Hematopoietic multipotent progenitor cell treated with erythropoietin and hydrocortisone succinate and interleukin-3 and kit ligand, for 15 days (in vitro differentiated cells): ENCODE measurements at regions not wholly inside any gene's neighbourhood (a gene's known extent, or its start where the extent isn't known, plus 50 kb on each side); places are given as distances from the start of the nearest gene placed in this dataset.

Source experiments
- DNase-seq: peaks from one replicate; pipeline ENCODE4 v3.0.0-alpha.2; 2015; ENCODE audit warnings: low spot score

DNA sequence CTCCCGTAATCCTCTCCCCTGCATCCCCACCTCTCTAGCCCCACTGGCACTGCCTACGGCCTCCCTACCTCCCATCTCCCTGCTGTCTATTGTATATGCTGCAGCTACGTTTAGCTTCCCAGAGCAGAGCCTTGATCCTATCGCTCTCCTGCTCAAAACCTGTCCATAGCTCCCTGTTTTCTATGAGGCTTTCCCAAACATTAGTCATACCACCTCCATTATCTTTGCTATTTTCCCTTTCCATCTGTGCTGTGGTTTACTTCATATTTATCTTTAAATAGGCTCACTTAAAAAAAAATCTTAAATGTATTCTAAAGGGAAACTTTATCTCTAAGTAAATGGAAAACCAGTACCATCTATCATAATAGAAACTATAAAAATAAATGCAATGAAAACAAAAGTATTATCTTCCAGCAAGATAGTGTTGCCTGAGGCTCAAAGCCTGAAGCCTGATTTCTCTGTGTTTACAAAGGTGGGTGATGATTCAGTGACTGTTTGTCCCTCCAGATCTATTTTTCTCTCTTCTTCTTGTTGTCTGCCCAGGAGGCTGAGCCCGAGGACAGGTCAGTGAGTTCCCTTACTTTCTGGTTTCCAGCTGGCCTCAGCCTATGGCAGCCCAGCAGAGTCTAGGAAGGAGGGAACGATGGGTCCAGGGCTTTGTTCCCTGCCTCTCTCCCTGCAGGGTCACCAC, 397.1 kb upstream of the CFAP20DC start:
- DNase-seq: no peak

DNA sequence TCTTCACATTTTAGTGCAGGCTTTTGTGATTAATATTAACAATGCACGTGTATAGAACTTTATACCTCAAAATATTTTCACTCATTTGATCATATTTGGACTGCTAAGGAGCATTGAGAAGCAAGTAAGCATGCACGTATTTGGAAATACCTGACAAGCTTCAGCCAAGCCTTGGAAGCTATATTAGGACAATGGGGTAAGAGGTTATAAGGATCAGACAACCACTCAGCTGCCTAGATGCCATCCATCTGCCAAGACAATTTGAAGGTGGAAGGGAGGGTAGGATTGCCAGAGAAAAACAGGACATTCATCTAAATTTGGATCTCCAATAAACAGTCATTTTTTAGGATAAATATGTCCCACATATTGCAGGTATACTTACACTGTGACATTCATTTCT, 394.9 kb upstream of the CFAP20DC start:
- DNase-seq: no peak

DNA sequence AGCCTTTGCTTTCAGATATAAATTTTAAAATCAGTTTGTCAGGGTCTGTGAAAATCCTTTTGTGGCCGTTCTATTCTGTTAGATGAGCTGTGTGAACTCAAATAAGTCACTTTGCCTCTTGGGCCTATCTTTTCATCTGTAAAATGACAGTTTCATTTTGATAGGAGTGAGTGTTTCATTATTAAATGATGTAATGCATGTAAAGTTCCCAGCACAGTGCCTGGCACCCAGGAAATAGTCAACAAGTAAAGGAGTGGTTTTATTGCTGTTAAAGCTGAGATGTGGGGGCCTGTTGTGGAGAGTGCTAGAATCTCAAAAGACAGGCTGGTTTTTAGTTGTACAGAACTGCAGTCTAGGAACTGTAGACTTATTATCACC, 394.5 kb upstream of the CFAP20DC start:
- DNase-seq: no peak

DNA sequence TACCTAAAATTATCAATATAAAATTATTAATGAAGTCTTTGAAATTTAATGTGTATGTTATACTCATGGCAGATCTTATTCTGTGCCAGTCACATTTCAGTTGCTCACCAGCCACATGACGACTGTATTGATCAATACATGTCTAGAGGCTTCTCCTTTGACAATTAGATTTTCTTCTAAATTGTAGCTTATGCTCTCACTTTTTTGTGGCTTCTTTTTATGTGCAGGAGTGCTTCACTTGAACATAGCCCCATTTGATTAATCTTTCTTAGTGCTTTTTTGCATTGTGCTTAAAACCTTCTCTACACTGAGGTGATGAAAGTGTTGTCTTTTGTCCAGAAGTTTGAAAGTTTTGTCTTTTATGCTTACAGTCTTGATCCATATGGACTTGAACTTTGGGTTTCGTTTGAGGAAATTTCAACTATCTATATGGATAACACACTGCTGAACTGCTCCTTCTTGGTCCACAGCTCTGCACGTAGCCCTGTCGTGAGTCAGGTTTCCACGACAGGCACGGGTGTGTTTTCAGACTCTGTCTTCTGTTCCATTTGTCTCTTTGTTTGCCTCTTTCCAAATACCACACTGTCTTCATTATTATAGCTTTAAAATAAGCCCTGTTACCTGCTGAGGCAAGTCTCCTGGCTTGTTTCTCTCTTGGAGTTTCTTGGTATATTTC, 393.9 kb upstream of the CFAP20DC start:
- DNase-seq: no peak

DNA sequence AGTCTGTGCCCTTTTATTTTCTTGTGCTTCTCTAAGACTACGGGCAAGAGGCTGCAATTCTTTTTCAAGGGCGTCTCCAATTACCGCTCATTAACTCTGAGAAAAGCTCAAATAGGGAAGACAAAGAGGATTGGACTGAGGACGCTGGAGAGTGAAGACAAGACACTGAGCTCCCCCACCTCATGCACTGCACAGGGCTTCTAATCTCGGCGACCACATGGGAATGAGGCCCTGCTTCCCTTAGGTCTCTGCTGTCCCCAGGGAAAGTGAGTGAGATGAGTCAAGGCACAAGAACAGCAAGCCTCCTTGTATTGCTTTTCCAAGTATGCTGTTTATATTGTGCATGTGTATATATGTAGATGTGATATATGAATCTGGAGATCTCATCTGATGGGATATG, 392.2 kb upstream of the CFAP20DC start:
- no peak for DNase-seq

DNA sequence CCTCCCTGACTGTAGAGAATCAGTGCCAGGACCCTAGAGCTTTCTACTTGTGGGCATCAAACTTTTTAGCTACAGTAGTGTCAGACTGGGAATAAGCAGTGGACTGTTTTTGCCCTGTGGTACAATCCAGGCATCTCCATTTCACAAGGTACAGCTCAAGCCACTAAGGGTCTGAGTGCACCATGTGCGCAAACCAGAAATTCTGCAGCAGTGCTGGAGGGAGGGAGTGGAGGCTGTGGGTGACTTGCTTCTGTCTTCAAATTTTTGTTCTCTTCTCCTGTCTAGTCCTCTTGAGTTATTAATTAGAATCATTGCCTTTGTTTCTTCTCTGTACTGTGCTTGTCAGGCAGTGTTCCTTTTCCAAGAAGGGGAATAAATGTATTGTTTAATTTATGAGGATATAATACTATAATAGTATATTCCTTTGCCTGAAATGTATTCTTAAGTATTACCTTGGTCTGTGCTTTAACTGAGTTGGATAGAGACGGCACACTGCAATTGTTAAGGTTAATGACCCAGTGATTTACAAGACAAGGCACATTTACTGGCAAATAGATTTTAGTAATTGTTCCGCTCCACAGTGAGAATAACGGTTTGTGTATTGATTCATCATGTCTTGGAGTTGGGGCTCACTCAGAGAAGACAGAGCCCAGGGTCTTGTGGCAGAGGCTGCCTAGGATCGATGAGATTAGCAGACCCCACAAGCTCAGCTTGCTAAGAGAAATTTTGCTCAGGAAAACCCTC, 390.6 kb upstream of the CFAP20DC start:
- no peak for DNase-seq

DNA sequence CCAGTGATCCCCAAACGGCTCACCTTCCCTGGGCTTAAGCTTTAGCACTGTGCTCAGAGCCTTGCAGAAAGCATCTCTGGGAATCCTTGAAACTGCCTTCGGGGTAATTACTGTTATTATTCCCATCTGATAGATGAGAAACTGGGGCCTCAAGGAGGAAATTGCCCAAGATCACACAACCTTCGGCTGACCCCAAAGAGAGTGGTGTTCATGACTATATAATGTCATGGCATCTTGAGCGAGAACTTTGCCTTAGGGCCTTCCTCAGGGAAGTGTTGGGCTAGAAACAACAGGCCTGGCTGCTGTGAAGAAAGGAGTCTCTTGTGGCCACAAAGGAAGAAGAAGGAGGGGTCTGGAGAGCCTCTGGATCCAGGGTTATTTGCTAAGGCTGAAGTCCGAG, 388.7 kb upstream of the CFAP20DC start:
- no peak for DNase-seq

DNA sequence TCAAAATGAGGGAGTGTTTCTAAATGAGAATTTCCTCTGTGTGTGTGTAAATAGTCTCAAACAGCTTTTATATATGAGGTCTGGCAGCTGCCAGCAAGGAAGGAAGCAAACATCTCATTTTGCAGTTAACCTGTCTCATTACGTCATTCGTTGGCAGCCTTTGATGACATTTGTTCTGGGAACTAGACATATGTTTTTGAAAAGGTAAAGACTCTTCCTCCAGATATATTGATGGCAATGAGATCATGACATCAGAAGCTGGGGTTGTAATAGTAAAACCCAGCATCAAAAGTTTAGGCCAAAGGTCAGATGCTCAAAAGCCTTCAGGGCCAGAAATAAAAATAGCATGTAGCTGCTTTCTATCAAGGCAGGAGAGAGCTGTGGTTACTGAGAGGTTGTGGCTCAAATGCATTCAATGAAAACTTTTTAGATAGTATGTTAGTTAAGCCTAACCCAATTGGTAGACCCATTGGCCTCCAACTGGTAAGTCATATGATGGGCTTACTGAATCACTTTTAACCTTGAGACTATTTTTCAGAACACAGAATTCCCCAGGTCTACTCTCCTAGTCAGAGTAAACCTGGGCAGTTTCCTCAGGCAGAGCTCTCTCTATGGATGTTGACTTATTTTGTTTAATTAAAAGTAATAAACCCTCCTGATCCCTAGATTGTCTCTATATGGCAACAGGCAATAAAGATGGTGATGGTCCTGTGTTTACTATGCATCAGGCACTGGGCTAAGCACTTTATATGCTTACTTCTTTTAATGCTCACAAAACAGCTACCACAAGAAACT, 386.5 kb upstream of the CFAP20DC start:
- no peak for DNase-seq

DNA sequence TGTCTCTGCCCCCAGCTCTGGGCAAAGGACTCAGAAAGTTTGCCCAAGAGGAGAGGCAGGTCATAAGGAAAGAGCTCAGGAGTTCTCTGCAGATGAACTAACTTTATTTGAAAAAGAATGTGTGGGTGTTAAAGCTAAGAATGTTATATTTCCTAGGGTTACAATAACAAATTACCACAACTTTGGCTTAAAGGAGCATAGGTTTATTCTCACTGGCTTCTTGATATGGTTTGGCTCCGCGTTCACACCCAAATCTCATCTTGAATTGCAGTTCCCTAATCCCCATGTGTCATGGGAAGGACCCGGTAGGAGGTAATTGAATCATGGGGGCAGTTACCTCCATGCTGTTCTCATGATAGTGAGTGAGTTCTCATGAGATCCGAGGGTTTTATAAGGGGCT, 383.7 kb upstream of the CFAP20DC start:
- no peak for DNase-seq

DNA sequence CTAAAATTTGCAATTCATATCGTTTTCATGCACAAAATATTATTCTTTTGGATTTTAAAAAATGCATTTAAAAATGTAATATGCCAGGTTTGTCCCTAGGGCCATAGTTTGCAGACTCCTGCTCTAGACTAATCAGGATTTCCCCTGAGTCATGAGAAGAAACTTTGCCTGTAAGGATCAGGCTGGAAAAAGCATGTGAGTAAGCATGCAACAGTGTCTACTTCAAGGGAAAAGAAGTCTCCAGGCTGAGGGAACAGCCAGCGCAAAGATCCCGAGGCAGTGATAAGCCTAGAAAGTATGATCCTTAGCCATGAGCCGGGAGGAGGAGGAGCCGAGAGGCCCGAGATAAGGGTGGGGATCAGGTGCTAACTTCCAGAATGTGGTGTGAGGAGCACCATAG, 382.8 kb upstream of the CFAP20DC start:
- DNase-seq: no peak

DNA sequence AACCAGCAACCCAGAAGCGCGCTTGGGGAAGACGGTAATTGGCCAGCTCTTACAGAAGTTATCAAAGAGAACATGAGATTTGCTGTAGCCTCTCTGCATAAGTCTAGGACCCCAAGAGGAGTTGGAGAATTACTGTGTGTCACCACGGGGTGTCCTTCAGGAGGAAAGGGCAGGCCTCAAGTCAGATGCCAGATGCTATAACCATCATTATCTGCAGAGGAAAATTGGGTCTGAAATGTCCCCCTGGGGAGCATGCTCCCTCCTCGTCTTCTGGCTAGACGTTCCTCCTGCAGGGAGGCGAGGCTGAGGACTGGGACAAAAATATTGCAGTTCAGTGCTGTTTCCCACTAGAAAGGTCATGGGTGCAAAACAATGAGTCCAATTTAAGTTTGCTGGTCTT, 380.5 kb upstream of the CFAP20DC start:
- no peak for DNase-seq

DNA sequence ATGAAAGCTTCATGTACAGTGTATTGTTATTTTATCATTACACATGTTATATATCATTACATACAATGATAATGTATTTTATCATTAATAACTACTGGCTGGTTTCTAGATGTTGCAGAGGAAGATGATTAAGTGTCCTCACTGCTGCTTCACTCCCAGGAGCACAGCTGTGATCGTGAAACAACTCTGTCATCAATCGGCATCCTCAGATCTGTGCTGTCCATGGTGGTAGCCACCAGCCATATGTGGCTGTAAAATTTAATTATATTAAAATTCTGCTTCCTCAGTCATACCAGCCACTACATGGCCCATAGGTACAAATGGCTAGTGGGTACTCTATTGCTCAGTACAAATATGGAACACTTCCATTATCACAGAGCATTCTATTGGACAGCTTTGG, 379.4 kb upstream of the CFAP20DC start:
- no peak for DNase-seq

DNA sequence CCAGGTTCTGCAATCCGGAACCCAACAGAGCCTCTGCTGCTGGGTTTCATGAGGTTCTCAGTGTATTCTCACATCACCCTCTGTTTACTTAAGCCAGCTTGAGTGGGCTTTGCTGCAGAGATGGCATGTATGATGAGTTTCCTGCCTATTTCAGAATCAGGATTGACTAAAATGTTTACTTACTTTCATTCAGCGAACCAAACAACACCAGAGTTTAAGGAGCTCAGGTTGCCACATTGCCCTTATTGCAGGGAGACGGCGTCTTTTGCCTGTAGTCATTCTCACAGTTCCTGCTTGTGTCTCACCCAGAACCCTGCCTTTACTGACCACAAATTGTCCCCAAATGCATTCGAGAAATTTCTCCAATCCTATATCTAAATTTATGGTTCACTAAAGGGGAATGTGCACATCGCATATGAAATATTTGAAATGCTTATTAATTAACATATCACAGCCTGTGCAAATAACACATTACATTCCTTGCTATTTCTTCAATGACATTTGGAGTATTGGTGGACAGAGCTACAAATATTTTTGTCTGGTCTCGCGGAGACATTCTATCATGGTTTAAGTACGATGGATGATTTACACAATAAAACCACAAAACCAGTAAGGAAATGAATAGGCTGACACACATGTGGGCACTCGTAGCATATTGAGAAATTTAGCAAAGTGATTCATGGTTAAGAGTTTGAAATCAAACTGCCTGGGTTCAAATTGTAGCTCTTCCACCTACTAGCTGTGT, 377.2 kb upstream of the CFAP20DC start:
- no peak for DNase-seq

DNA sequence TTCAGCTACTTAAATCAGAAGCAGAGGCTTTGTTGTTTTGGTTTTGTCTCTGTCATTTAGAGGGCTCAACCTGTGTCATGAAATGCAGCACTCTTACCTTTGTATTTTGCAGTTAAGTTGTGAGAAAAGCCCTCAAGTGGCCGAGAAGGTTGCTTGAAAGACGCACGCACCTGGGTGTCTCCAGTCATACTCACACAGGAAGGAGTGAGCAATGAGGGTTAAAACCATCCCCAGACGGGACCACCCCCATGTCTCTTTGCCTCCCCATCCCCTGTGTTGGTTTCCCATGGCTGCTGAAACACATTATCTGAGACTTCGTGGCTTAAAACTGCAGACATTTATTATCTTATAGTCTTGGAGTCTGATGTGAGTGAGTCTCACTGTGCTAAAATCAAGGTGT, 376.1 kb upstream of the CFAP20DC start:
- no peak for DNase-seq

DNA sequence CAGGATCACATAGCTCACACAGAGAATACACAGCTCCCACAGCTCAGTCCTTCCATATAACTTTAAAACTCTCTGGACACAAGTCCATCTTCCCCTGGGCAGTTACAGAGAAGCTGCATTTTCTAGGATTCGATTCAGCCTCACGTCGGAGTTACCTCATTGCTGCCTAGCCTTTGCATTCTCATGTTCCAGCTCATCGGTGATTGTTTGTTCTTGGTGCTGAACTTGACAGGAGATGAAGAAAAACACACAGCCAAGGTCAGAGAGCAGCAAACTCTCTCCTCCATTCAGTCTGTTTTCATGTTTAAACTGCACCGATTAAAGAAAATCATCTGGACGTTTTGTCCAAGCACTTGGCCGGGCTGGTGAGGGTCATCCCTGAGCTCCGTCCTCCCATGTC, 375.5 kb upstream of the CFAP20DC start:
- DNase-seq: no peak

DNA sequence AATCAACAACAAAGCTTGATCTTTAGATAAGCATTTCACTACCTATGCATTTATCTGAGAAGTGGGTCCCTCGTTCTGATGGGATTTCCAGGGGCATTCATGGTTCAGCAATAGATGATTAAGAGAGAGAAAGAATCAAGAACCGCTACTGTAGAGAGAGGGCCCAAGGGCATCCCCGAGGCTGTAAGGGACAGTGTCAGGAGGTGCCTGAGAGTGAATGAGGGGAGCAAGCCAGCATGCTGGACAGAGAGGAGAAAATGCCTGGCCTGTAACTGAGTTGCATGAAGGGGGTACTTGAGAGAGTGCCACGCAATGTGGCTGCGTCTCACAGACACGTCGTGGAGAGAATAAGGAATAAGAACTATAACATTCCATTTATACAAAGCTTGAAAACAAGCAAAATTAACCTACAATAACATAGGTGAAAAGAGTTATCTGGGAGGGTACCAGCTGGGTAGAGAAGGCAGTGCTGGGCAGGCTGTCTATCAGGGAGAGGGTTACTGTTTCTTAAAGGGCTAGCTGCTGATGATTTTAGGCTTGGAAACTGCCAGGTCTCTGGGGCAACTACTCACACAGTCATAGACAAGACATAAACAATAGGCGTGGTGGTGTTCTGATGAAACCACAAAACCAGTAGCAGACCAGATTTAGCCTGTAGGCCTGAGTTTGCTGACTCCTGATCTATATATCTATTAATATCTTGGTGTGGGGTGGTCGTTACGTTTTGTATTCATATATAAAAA, 374.6 kb upstream of the CFAP20DC start:
- no peak for DNase-seq

DNA sequence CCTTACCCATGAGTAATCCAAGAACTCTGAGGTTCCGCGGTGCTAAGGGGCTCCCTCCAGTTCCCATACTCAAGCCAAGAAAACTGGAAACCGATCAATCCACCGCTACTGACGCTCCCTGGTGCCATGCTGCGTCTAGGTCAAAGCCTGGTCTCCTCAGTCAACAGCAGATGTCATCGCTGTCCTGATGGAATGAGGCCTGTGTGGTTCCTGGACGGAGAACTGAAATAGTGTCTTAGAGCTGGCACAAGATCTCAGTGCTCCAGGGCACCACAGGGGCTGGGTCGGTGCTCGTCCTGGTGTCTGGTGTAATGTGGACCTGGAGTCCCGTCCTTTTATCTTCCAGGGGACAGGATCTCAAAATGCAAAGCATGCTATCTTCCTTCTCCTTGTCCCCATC, 373.9 kb upstream of the CFAP20DC start:
- DNase-seq: no peak

DNA sequence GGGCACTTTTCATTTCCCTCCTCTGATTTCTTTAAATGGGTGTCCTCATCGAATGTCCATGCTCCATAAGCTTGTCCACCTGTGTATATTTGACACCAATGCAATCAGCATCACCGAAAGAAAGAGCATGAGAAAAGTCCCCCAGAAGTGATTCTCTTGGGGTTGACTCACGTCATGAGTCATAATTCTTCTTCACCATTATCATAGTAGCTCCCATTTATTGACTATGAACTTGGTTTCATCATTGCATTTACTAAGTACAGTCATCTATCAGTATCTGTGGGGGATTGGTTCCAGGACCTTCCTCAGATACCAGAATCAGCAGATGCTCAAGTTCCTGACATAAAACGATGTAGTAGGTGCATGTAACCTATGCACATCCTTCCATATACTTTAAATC, 372.5 kb upstream of the CFAP20DC start:
- no peak for DNase-seq

DNA sequence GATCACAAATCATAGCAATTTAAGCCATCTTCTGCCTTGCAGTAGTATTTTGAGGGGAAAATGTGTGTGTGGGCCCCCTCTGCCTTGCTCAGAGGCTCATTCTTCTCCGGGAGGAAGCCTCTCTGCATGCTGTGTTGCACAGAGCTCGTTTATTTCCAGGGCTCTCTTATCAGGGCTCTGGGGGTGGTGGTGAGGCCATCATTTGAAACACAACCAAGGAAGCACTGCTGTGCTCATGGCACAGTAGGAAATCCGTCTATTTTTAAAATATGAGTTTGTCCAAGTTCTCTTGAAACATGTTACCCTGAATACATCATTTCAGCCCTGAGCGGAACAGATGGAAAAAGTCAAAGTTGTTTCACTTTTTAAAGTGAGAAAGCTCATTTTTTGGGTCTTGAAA, 369.0 kb upstream of the CFAP20DC start:
- DNase-seq: no peak

DNA sequence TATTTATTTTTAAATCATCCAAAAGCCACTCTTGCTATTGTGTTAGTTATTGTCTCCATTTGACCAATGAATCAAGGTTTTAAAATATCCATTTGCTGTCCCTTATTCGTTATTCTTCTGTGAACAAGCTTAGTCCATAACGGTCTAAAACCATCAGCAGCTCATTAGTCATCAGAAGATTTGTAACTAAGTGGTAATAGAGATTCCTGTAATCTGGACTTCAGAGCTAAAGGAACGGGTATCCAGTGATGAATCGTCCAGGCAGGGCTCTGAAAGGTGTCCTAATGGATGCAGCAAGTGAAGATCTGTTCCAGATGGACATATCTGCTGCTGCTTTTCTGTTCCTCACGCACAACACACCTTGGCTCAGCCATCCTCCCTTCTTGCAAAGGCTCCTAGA, 362.7 kb upstream of the CFAP20DC start:
- DNase-seq: no peak

DNA sequence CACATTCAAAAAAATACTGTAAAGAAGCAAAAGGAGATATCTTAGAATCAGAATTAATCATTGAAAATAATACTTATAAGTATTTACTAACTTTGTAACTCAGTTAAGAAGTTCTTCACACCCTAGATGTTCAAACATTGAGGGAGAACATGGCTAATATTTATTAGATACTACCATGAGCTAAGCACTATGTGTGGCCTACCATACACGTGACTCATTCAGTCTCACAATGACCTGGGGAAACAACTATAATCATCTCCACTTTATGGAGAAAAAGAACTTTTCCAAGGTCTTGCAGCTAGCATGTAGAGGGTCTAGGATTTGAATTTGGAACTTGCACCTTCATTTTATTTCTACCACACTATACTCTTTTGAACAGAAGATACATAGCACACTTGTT, 361.9 kb upstream of the CFAP20DC start:
- no peak for DNase-seq
